ENCODE measurements at regions not wholly inside any gene's neighbourhood (a gene's known extent, or its start where the extent isn't known, plus 50 kb on each side); places are given as distances from the start of the nearest gene placed in this dataset.

GRCh38 chr9:115976781-115977180, 176.8 kb upstream of the PAPPA start:
- TF ChIP-seq CTCF (IDR thresholded peaks at IDR 0.05) = no peak
- TF ChIP-seq CHD2 (IDR thresholded peaks at IDR 0.05; ENCODE audit: low read length, partially characterized antibody) = no peak
- TF ChIP-seq RAD21 (IDR thresholded peaks at IDR 0.05; ENCODE audit: low read length) = no peak
- TF ChIP-seq EZH2phosphoT487 (IDR thresholded peaks at IDR 0.05; ENCODE audit: borderline replicate concordance, low read depth) = no peak
- no peak for TF ChIP-seq USF2 (IDR thresholded peaks at IDR 0.05; ENCODE audit: borderline replicate concordance, low read depth, low read length)
- TF ChIP-seq REST (IDR thresholded peaks at IDR 0.05; ENCODE audit: low read depth, low read length) = no peak
- no peak for TF ChIP-seq FOXJ3 (CRISPR knock-in tag; IDR thresholded peaks at IDR 0.05)
- TF ChIP-seq MXI1 (IDR thresholded peaks at IDR 0.05; ENCODE audit: low read depth, low read length) = no peak
- TF ChIP-seq RXRA (IDR thresholded peaks at IDR 0.05; ENCODE audit: borderline replicate concordance, low read depth) = no peak
- no peak for TF ChIP-seq EP300 (IDR thresholded peaks at IDR 0.05; ENCODE audit: borderline replicate concordance in 1 of 2, low read depth in 1 of 2, low read length in 1 of 2)
- TF ChIP-seq MAX (IDR thresholded peaks at IDR 0.05; ENCODE audit: low read depth) = no peak
- no peak for TF ChIP-seq ZBTB33 (IDR thresholded peaks at IDR 0.05; ENCODE audit: borderline replicate concordance, low read depth)
- no peak for TF ChIP-seq FOSL2 (IDR thresholded peaks at IDR 0.05; ENCODE audit: borderline replicate concordance, low read depth)

Data from SK-N-SH (cell line).